ENCODE measurements at regions not wholly inside any gene's neighbourhood (a gene's known extent, or its start where the extent isn't known, plus 50 kb on each side); places are given as distances from the start of the nearest gene placed in this dataset.

- TF ChIP-seq CTCF (conservative IDR thresholded peaks at IDR 0.05; ENCODE audit: low read length) (no peak), EZH2phosphoT487 (IDR thresholded peaks at IDR 0.05; ENCODE audit: borderline replicate concordance, low read depth, low read length) (no peak)
These were observed 330.1 kb upstream of the RPS6KA3 start for GRCh38 chrX:20596856-20597255.
